Endometrium (tissue), 2 donors: ENCODE measurements at regions not wholly inside any gene's neighbourhood (a gene's known extent, or its start where the extent isn't known, plus 50 kb on each side); places are given as distances from the start of the nearest gene placed in this dataset.

Experiments
- FAIRE-seq: peaks from 2 replicates; lab custom pipeline; 2012; peaks lifted over from hg19 to GRCh38; lab: Jason Lieb, UNC
- donor health status: control.
- donor health status: control.

DNA sequence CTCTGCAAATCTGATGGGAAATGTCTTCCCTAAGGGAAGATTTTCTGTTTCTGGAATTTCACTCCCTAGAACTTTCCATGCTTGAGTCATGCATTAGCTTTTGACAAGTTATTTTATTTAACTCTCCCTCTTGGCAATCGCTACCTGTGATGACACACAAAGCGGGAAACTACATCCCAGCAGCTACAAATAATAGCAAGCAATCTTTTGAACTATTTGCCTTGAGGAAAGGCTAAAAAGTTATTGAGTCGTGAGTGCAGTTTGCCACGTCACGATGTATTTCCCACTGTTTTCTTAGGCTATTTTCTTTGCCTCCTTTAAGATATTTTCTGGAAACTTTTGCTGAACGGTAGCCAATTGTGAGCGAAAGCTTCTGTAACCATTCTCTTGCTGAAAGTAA, 353.3 kb upstream of the HTR2A start:
- FAIRE-seq, result no peak

DNA sequence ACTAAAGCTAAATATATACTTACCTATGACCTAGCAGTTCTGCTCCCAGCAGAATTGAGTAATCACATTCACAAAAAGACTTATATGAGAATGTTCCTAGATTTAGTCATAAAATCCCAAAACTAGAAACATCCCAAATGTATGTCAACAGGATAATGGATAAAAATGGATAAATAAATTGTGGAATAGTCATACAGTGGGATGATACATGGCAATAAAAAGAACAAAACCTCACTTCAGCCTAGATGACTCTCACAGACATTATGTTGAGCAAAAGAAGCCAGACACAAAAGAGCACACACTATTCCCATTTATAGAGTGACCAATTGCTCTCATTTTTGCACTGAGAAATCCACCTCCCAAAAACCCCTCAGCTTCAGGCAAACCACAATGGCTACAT, 352.4 kb upstream of the HTR2A start:
- FAIRE-seq, result no peak

DNA sequence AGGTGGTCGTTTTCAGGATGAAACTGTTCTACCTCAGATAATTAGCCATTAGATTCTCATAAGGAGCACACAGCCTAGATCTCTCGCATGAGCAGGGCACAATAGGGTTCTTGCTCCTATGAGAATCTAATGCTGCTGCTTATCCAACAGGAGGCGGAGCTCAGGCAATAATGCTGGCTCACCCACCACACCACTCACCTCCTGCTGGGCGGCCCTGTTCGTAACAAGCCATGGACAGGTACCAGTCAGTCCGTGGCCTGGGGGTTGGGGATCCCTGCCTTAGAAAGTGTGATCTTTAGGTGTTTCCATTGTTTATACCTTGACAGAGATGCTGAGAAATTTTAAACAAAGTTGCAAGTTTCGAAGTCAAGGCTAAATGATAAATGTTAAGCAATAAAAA, 344.6 kb upstream of the HTR2A start:
- no peak for FAIRE-seq

DNA sequence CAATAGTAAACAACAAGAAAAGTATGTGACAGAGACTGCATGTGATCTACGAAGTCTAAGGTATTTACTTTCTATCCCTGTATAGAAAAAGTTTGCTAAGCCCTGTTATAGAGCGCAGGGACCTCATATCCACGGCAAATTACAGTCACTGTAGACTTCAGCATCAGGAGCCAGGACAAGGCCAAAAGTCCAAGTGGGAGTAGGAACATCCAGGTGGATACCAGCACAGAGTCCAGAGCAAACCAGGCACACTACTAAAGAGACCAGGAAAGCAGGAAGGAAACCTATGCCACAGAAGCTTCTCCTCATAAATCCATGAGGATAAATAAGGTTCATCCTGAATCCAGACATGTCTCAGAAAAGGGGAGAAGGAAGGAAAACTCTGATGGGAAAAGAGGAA, 342.2 kb upstream of the HTR2A start:
- FAIRE-seq, result no peak

DNA sequence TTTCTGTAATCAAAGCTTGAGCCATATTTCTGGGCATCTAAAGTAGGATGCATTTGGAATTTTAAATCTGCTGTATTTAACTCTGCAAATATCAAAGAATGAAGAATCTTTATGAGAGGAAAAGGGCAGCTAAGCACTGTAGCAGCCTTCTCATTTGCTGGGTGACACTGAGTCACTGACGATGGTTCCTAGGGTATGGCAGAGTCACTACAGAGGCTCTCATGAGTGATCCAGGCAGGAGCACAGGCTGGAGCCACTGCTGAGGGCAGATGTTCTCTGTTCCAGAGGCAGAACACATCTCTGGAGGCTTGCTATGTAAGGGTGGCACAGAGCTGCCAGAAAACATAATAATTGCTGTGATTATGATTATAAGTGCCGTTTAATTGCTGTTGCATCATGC, 340.7 kb upstream of the HTR2A start:
- no peak for FAIRE-seq

DNA sequence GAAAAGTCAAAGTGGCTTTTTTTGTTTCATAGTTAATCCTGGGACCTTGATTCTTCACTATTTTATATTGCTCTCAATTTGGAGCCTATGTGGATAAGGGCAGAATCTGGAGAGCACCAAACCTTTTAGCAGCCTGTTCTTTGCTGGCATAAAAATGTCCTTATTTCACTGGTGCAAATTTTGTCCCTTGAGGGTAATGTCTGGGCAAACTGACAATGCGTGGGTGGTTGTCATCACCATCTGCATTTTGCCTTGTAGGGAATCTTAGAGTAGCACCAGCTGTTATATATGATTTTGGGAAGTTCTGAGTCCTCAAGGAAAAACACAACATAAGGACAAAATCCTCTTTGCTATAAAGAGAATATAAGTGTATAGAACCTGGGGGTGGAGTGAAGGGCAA, 336.9 kb upstream of the HTR2A start:
- no peak for FAIRE-seq

DNA sequence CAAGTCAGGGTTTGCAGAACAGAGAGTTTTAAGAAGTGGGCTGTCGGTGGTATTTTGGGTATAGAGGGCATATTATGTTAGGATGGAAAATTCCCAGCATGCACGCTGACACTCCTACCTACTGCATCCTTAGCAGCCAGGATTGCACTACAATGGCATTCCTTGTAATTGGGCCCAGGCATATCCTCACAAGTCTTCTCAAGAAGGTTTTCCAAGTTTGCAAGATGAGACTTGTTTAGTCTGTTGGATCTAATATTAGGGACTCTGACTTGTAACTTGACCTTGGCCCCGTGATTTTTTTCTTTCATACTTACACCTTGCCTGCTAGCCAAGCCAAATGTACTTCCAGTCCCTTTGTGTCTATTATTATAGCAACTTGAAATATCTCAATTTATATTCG, 335.7 kb upstream of the HTR2A start:
- no peak for FAIRE-seq

DNA sequence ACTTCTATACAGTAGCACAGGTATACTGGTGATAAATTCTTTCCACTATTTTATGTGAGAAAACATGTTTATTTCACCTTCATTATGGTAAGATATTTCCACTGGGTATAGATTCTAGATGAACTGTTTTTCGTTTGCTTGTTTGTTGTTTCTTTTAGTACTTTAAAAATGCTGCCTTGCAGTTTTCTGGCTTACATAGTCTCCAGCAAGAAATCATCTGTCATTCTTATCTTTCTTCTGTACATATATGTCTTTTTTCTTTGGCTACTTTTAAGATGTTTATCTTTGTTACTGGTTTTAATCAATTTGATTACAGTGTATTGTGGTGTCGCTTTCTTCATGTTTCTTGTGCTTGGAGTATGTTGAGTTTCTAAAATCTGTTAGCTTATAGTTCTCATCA, 333.3 kb upstream of the HTR2A start:
- no peak for FAIRE-seq

DNA sequence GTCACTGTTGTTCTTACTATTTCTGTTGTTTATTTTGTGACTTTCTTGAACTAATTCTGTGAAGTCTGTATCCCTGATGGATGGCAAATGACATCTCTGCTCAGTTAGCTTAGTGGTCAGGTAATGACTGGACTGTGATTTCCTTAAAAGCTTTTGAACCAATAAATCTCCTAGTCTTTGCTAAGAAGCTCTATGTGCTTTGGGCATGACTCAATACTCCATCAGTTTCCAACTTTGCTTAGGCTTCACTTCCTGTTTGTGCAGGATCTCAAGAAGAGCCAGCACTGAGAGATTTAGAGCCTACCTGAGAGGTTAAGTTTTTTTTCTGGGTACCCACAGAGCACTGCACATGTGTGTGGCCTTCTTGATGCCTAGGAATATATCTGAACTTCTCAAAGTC, 329.7 kb upstream of the HTR2A start:
- no peak for FAIRE-seq

DNA sequence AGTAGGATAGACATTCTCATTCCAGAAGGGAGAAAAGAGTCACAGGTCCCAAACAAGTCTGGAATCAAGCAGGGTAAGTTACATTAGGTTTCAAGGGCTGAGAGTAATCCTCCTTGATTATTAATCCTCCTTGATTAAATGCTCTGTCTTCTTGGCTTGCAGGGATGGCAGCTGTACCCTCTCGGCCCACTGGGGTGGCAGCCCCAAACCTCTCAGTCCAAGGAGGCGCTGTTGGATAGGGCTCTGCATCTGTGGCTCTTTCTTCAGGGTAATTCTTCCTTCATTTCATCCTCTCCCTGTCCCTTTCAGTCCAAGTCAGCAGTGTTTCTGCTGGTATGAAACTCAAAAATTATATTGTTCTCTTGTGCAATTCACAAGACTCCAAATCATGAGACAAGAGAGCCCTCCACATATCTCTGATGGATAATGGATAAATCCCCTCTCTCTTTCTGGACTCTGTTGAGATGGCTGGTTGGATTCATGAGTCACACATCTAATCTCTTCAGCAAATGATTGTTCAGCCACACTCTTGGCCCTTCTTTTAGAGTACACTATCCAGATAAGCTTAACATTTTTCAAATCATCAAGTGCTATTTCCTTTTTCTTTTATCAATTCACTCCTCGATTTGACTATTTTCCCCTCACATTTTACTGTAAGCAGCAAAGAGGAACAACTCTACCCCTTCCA, 323.7 kb upstream of the HTR2A start:
- FAIRE-seq, result no peak

DNA sequence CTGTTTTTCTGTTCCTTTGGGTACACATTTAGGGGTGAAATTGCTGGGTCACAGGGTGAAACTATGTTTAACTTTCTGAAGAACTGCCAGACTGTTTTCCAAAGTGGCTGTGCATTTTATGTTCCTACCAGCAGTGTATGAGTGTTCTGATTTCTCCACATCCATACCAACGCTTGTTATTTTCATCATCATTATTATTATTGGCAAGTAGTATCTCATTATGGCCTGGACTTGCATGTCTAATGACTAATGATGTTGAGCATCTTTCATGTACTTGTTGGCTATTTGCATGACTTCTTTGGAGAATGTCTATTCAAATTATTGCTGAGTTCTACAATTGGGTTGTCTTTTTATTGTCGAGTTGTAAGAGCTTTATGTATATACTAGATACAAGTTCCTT, 321.8 kb upstream of the HTR2A start:
- no peak for FAIRE-seq

DNA sequence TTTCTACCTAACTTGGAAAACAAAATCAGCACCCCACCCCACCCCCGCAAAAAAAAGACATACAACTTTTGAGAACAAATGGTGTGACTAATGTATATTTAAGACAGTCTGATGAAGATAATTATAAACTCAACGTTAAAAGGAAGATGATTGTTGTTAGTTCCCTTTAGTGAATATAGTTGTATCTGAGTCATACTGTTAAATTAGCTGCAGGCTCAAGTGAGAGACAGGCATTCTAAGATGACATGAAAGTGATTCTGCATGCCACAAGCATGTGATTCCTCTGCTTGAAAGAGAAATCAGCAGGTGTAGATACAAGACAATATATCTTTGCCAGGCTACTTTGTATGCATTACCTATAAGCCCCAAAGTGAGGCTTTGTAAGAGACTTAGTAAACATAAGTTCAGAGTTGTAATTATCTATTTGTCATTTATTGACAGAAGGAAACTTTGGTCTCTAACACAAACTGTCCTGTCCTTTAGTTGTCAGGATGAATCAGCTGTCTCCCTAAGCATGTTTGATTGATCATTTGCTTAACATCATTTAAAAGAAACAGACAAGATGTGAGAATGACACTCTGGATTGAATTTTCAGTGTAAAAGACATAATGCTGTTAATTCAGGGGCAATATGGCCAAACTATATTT, 319.4 kb upstream of the HTR2A start:
- FAIRE-seq, result no peak

DNA sequence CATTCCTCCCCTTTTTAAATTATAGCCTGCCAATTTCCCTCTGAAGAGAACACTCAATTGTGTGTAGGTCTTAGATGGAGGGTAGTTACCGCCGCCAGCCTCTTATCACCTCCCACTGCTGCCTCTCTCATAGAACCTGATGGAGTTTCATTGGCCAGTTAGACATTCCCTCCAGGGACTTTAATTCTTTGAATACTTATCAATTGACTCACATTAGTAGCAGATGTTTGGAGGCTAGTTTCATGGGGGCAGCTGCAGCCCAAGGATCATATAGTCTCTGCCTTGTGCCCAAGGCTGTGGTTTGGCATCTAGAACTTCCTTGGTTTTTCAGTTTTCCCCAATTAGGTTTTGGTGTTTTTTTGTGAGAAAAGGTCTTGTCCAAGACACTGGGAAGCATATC, 318.9 kb upstream of the HTR2A start:
- FAIRE-seq, result no peak

DNA sequence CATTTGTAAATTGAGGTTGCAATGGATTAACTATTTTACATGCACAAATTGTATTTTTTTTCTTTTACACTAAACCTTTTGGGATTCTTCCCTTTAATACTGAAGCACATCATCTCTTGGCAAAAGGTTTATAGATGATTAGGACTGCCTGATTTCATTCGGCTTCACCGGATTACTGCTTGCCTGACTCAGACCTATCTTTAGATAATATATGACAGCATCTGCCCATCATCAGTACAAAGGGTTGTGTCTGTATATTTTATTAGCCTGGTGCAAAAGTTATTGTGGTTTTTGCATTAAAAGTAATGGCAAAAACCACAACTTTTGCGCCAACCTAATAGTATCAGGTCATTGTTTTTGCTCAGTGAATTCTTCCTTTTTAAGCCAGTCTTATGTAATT, 316.2 kb upstream of the HTR2A start:
- FAIRE-seq, result no peak

DNA sequence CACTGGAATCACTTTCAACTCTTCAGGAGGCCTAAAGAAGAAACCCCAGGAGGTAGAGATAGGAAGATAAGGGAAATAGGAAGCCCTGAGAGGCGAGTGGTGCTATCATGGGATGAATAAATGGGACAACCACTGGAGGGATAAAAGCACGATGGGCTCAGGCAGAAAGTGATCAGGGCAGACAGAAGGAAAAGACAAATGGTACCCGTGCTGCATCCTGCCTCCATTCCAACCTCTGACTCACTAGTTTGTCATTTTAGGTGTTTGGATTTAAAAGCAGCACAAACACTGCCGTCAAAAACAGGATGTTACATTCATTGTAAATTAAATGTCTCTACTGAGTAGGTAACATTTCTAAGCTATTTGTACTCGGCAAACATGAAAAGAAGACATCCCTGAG, 314.3 kb upstream of the HTR2A start:
- FAIRE-seq, result no peak

DNA sequence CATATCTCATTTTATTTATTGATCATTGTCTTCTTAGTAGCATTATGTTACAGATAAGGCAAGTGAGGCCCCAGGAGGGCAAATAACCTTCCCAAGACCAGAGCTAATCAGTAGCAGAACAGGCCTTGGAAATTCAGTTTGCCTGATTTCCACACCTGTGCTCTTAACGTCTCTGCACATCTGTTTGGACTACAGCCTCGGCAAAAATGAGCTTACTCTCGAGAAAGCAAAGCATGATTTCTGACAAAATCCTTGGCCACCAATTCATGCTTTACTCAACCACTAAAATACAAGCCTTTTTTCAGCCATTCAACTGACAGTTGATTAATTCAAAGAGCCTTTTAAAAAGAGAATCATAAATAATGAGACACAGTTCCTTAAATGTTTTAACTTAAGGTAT, 309.3 kb upstream of the HTR2A start:
- FAIRE-seq, result no peak

DNA sequence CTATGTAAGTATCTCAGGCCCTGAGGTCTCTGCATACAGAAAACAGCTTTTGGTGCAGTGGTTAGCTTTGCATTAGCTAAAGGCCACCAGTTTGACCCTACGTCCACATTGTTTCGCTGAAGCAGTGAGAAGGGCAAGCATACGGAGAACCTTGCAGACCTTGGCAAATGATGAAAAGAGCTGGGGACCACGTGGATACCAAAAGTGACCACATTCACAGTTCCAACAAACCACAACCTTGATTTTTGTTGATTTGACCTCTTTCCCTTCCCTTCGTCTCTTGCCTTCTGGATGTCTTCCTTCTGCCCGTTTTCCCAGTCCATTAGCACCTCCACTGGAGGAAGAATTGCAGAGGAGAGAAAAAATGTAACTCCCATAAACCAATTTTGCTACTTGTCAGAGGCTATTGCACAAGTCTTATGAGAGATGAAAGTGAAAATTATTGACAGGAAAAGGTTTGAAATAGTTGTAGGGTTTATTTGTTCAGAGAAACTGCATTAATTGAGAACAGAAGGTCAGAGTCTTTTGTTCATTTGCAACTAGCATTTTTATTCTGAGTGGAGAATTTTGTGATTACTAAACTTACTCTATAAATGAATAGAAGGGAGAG, 293.9 kb upstream of the HTR2A start:
- FAIRE-seq, result no peak

DNA sequence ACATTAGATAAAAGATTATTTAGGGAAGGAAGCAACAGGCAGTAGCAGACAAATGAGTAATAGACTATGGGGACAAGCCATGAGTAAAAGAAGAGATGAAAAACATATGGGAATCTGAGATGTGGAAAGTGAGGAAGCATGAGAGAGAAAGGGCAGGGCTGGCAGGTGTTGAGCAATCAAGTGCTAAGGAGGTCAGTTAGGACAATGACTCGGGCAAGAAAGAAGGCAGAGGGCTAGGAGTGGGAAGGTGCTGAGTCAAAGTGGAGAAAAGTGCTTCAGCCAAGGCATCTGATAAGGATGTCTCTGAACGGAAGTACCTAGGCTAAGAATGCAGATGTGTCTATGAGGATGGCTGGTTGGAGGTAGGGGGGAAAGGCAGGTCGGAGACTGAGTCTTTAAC, 291.9 kb upstream of the HTR2A start:
- FAIRE-seq, result no peak

DNA sequence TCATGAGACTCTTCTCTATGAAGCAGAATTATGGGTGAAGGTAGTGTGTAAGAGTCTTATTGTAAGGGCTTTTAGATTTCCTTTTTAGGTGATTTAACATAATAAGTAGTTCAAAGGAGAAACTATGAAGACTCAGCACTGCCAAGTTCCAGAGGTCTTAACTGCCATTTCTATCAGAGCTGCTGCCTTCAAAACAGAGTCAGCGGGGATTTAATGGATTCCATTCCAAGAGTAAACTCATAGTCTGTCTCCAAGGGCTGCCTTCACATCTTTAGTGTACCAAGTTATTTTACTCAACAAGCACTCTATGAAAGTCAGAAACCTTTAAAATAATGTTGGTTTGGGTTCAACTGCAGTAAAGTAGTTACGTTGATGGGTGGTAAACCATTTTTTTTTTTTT, 289.6 kb upstream of the HTR2A start:
- FAIRE-seq, result no peak

DNA sequence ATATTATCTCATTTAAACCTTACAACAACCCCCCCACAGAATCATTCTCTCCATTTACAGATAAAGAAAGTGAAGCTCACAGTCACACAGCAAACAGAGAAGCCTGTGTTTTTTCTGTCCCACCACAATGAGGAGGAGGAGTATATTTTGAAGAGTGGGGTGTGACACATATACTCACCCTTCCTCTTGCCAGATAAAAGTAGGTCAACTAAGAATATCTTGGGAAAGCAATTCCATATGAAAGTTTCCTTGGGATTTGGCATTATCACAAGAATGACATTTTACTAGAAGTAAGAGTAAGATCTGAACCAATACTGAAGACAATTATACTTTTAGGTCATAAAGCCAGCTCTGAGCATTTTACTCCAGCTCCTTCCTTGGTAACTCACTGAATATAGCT, 287.5 kb upstream of the HTR2A start:
- no peak for FAIRE-seq

DNA sequence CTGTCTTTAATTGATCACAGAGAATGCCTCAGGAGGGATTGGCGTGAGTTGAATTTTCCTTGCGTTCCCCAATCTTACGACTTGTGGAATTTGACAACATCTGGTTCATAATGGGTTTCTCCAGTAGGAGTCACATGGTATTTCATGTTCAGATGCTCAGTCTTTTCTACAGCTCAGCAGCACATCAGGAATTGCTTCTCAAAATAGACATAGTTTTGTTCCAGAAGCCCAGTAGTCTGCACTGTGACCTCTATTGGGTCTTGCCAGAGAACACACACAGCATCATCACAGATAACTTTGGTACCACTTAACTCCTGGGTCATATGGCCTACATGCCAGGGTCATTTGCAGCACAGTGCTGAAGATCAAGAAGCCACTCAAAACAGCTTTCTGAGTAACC, 282.5 kb upstream of the HTR2A start:
- no peak for FAIRE-seq

DNA sequence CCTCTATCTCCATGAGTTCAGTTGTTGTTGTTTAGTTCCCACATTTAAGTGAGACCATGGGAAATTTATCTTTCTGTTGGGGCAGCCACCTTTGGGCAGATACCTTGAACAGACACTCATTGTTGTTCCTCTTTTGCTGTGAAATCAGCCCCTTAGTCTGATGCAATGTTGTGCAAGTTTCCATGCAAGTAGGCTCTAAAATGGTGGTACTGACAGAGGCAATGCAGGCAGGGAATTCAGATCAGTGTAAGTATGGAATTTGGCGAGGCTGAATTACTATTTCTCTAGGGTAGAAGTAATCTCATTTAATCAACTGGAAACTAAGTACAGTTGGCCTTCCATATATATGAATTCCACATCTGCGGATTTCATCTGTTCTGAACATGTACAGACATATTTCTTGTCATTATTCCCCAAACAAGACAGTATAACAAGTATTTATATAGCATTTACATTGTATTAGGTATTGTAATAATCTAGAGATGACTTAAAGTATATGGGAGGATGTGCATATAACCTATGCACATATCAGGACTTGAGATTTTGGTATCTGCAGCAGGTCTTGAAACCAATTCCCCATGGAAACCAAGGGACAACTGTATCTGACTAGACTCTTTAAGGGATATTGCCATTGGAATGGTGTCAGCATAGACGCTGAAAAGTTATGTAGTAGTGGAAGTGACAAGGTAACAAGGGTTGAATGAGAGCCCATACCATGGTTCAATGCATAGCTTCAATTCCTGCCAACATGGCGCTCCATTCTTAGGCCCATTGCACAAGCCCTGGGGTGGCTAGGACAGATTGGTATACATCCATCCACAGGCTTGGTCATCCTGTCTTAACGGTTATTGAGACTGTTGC, 281.5 kb upstream of the HTR2A start:
- FAIRE-seq, result no peak
